Activated CD4-positive, alpha-beta T cell treated with anti-CD3 and anti-CD28 coated beads, Interleukin-2, amount 50 U/mL, for 1 hour (primary cell): ENCODE measurements at regions not wholly inside any gene's neighbourhood (a gene's known extent, or its start where the extent isn't known, plus 50 kb on each side); places are given as distances from the start of the nearest gene placed in this dataset.

Source experiments
- DNase-seq: peaks from one replicate; pipeline ENCODE4 v3.0.0-alpha.2; 2020

GRCh38 chr9:81480828-81481604 is 208.3 kb downstream of the TLE1 start:
- no peak for DNase-seq

GRCh38 chr9:81479573-81479972 is 209.8 kb downstream of the TLE1 start:
- no peak for DNase-seq

GRCh38 chr9:81477669-81478068 is 211.7 kb downstream of the TLE1 start:
- DNase-seq: no peak

DNA sequence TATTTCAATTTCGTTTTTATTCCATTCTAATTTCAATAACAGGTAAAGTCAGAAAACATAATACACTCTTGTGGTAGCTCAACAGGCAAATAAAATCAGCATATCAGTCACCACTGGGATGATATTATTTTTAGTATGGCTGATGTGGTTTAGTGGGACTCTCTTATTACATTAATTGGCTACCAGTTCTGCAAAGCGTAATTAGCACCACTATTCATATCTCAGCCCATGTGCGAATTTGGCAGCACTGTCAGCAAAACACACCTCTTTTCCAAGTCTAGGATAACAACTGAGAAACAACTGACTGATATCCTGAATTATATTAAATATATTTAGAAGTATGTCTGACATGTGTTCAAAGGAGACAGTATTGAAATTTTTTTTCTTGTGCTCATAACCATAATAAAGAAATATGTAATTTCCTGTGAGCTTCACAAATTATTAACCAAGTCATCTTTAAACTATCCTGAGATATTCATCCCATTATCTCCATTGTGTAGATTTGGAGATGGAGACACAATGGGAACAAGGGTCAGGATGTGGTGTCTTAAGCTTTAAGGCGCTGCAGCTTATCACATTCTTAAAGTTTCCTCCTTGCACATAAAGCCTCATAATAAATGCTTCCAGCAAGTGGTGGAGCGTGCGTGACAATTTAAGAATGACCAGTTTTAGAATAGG is 212.4 kb downstream of the TLE1 start:
- DNase-seq: no peak

DNA sequence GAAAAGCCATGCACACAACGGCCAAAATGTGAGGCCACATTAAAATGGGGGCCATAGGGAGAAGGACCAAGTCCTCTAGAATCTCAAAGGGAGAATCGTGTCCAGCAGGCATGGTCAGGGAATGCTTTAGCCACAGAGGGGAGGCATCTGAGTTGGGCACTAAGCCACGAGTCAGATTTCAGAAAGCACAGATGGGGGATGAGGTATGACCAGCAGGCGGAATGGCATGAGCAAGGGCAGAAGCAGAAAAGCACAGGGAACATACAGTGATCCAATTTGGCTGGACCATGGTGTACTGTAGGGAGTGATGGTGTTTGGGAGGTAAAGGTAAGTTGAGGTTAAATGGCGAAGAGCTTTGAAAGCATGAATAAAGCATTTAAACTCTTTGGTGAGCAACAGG is 214.6 kb downstream of the TLE1 start:
- DNase-seq: no peak

GRCh38 chr9:81474125-81474524 is 215.2 kb downstream of the TLE1 start:
- DNase-seq: no peak

DNA sequence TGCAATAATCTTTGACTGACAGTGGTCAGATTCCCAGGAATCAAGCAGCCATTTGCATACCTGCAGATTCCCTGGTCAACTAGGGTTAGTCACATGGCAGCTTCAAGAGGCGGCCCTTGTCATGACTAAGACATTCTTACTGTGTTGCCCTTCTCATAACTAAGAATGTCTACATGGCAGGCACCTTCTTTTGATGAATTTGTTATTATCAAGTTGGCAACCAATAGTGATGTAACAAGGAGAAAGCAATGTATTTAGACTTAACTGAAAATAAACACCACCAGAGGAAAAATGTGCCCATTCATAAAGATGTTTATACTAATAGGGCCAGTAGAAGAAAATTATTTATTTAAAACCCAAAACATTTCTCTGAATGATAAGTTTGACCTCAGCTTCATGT is 215.6 kb downstream of the TLE1 start:
- no peak for DNase-seq

GRCh38 chr9:81473206-81473605 is 216.1 kb downstream of the TLE1 start:
- DNase-seq: no peak

DNA sequence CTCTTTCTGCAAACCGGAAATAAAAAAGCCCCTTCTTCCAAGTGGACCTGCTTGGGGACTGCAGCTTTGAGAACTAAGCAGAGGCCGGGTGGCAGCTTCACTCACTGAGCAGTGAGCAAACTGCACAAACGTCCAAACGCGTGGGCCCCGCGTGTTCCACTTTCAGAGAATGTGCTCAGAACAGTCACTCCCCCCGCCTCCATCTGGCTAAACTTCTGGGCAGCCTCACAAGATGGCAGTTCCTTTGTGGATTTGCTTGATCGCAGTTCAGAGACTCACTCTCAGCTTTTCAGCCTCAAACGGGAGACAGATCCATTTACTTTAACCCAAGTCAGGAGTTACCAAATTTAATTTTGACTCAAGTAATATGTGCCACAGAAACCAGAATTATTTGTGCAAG is 216.6 kb downstream of the TLE1 start:
- no peak for DNase-seq

- DNase-seq: no peak
Measured at GRCh38 chr9:81470864-81471263, 218.5 kb downstream of the TLE1 start.

GRCh38 chr9:81468084-81468595 is 221.2 kb downstream of the TLE1 start:
- no peak for DNase-seq

GRCh38 chr9:81466981-81467380 is 222.4 kb downstream of the TLE1 start:
- no peak for DNase-seq

GRCh38 chr9:81465468-81466011 is 223.8 kb downstream of the TLE1 start:
- no peak for DNase-seq

- DNase-seq: no peak
Measured at GRCh38 chr9:81462801-81463200, 226.5 kb downstream of the TLE1 start.

DNA sequence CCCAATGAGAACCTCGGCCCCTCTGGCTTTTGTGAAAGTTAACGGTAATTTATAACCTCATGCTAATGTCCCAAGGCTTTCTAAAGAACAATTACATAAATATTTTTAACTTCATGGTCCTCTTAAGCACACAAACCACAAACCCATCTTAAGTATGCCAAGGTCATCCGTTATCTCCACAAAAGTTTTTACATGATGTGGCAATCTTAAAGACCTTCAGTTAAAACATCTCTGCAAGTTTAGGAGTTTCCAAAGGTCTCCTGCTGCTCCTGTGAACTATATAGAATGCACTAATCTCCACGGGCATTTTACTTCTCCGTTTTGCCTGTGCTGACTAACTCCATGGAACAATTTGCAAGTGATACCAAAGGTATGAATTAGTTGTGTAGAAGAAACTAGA is 228.2 kb downstream of the TLE1 start:
- no peak for DNase-seq

DNA sequence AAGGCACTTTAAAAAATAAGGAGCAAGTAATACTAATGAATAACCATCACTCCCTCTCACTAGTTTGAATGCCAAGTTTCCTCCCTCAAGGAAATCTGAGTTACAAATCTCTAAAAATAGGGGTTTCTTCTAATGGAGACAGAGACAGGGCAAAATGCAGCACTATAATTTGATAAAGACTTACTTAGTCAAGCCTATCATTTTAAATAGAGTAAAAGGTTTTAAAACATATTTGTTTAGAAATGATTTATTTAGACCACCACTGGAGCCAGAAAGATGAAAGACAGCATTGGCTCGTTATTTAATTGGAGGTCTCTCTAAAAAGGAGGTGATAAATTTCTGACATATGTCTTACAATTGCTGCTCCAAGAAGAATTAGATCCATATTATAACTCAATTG is 228.7 kb downstream of the TLE1 start:
- DNase-seq: no peak

- no peak for DNase-seq
Measured at GRCh38 chr9:81459591-81459990, 229.8 kb downstream of the TLE1 start.

DNA sequence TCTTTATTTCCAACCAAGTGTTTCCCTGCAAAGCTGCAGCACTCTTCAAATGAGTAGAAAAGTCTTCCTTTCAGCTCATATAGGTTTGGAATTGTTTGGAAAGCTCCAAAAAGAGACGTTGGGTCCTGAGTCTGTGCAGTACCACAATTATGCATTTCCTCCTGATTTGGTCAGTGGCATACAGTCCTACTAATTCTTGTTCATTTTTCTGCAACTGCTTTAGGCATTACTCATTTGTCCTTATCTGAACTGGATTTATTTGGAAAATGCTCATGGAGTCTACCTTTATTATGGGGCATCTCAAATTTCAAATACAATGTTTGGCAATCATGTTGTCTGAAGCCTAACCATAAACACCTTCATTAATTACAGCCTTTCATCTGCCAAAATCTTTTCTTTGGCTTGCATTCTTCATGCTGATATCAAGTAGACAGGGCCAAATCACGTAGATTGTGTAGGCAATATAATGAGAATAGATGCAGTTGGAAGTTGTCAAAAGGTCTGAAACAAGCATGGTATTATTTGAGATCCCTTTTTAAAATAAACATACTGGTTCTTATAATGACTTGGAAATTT is 232.8 kb downstream of the TLE1 start:
- DNase-seq: no peak

- no peak for DNase-seq
Measured at GRCh38 chr9:81455462-81456219, 233.7 kb downstream of the TLE1 start.

- no peak for DNase-seq
Measured at GRCh38 chr9:81445331-81445921, 243.9 kb downstream of the TLE1 start.

DNA sequence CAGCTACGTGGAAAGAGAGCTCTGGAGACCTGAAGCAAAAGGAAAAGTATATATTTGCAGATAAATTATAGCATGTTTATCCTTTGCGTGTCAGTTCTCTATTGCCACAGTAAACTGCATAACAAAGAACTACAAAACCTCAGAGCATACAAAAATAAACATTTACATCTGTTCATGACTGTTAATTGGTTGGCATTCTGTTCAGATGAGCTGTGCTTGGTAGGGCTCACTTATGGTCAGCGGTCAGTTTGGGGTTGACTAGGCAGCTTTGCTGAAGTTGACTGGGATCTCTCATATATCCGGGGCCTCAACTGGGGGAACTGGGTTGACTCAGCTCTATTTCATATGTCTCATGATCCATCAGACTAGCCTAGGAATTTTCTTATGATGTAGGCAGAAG is 257.7 kb downstream of the TLE1 start:
- DNase-seq: no peak

DNA sequence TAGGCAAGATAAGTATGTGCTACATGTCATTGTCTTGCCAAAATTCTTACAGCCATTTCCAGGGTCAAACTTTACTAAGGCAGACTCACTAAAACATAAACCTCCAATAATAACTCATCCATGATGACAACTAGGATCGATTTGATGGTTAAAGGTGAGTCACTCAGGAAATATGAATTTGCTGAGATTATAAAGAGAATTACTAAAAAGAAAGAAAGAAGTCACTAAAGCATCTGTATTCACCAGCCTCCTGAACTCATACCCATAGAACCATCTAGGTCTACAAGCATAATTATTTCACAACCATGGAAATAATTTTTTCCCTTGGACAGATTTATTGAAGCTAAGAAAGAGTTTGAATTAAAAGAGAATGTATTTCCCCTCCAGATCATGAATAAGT is 258.6 kb downstream of the TLE1 start:
- no peak for DNase-seq

GRCh38 chr9:81427870-81428269 is 261.5 kb downstream of the TLE1 start:
- no peak for DNase-seq
